Kidney (tissue), 13 donors: ENCODE measurements at regions not wholly inside any gene's neighbourhood (a gene's known extent, or its start where the extent isn't known, plus 50 kb on each side); places are given as distances from the start of the nearest gene placed in this dataset.

Experiments used
- DNase-seq, 5 donors: peaks; one replicate each; pipeline ENCODE4 v3.0.0-alpha.2; 2013 to 2020
- FAIRE-seq: peaks from 2 replicates; lab custom pipeline; 2012; peaks lifted over from hg19 to GRCh38; lab: Jason Lieb, UNC
- H3K27ac ChIP-seq, 2 donors: one replicate each; pipeline ENCODE4 v1.7.0; 2013; ENCODE audit warnings: low read depth in 2 of 2, low read length in 2 of 2, inconsistent platforms in 1 of 2
- H3K27me3 ChIP-seq: one replicate; pipeline ENCODE4 v1.7.1; 2013; ENCODE audit warnings: low read length, inconsistent platforms; ENCODE audit not compliant: control insufficient read depth, insufficient read depth
- H3K36me3 ChIP-seq, 3 donors: one replicate each; pipeline versions ENCODE4 v1.7.0 to v1.7.1; 2013; ENCODE audit warnings: low read length in 3 of 3, control low read depth in 1 of 3, inconsistent platforms in 1 of 3; ENCODE audit not compliant: insufficient read depth in 3 of 3, control insufficient read depth in 2 of 3
- H3K4me1 ChIP-seq, 3 donors: one replicate each; pipeline versions ENCODE4 v1.7.0 to v1.7.1; 2013; ENCODE audit warnings: low read length in 3 of 3, inconsistent platforms in 1 of 3, low read depth in 1 of 3; ENCODE audit not compliant: control insufficient read depth in 2 of 3, insufficient read depth in 2 of 3
- H3K4me3 ChIP-seq, 3 donors: one replicate each; pipeline versions ENCODE4 v1.7.0 to v1.8.1; 2013; ENCODE audit warnings: low read length in 3 of 3, control low read depth in 1 of 3, inconsistent platforms in 1 of 3
- H3K9ac ChIP-seq, 3 donors: one replicate each; pipeline versions ENCODE4 v1.7.0 to v1.7.1; 2013; ENCODE audit warnings: low read length in 3 of 3, control low read depth in 1 of 3, inconsistent platforms in 1 of 3
- H3K9me3 ChIP-seq, 3 donors: one replicate each; pipeline versions ENCODE4 v1.7.0 to v1.7.1; 2013; ENCODE audit warnings: low read length in 3 of 3, control low read depth in 1 of 3, inconsistent platforms in 1 of 3; ENCODE audit not compliant: control insufficient read depth in 2 of 3, insufficient read depth in 1 of 3
- CTCF ChIP-seq: IDR thresholded peaks from 3 replicates; pipeline ENCODE4 v1.5.1; 2012; ENCODE audit warnings: mild to moderate bottlenecking, moderate library complexity, borderline replicate concordance; ENCODE audit not compliant: insufficient read depth; ENCODE audit errors: extremely low read depth
- intact Hi-C: fragments of 100-400 bp; cut with DNase I; formaldehyde crosslinking; loops from one replicate; pipeline ENCODE4 v1.11.1; 2022
- donor health status: control.
- donor health status: control.
- donor health status: control.
- donor health status: control.
- donor health status: control.
- donor health status: DM: yes; HTN: yes; CAD: no.
- donor health status: Normal renal cell carcinoma (clear cell type).

GRCh38 chr2:150391779-150392178 is 95.7 kb downstream of the RND3 start:
- no peaks in the 10 kb centered on the region for H3K27me3 ChIP-seq
- H3K9ac ChIP-seq, result no peak overlapping the region
- no peak for TF ChIP-seq CTCF
- H3K9me3 ChIP-seq, result no peaks in the 10 kb centered on the region
- H3K4me3 ChIP-seq, result no peak overlapping the region
- H3K27ac ChIP-seq, result no peak overlapping the region
- intact Hi-C loops, result no loop called here
- DNase-seq (no peak), FAIRE-seq (no peak)
- H3K36me3 ChIP-seq, result no peaks in the 10 kb centered on the region
- no peaks in the 10 kb centered on the region for H3K4me1 ChIP-seq

DNA sequence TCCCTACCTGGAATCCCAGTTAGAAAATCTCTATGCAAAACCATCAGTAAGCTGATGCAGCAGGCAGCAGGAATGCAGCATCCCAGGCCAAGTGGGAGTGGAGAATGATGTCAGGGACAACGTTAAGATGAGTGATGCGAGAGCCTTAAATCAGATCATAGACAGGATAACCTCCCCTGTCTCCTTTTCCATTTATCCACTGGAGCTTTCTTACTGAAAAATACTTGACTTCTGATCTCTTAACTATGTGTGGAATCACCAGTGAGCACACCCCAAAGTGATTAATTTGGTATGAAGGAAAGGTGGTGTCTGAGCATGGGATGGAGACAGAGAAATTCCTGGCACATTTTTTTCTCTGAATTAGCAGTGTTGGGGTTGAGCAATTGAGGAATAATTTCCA is 98.0 kb downstream of the RND3 start:
- peaks cover 0 to 5% (median 0%) of the 10 kb centered on the region in 3 donors for H3K9me3 ChIP-seq
- no peak overlapping the region for H3K9ac ChIP-seq
- DNase-seq (no peak), FAIRE-seq (no peak)
- TF ChIP-seq CTCF, result no peak
- no peaks in the 10 kb centered on the region for H3K36me3 ChIP-seq
- no peaks in the 10 kb centered on the region for H3K27me3 ChIP-seq
- intact Hi-C loops, result no loop called here
- H3K4me1 ChIP-seq, result no peaks in the 10 kb centered on the region
- no peak overlapping the region for H3K27ac ChIP-seq
- H3K4me3 ChIP-seq, result no peak overlapping the region

- peaks cover 0 to 5% (median 0%) of the 10 kb centered on the region in 3 donors for H3K9me3 ChIP-seq
- H3K4me1 ChIP-seq, result no peaks in the 10 kb centered on the region
- FAIRE-seq (no peak), DNase-seq (no peak)
- TF ChIP-seq CTCF, result no peak
- H3K36me3 ChIP-seq, result no peaks in the 10 kb centered on the region
- H3K4me3 ChIP-seq, result no peak overlapping the region
- no peak overlapping the region for H3K27ac ChIP-seq
- no peaks in the 10 kb centered on the region for H3K27me3 ChIP-seq
- intact Hi-C loops, result no loop called here
- H3K9ac ChIP-seq, result no peak overlapping the region
Observed at GRCh38 chr2:150388289-150388625, 99.2 kb downstream of the RND3 start.

- no peak for TF ChIP-seq CTCF
- FAIRE-seq, result no peak
Observed at GRCh38 chr2:150387586-150388288, 99.7 kb downstream of the RND3 start.

More at GRCh38 chr2:150387586-150388288, 99.7 kb downstream of the RND3 start:
- H3K4me1 ChIP-seq, result no peaks in the 10 kb centered on the region
- intact Hi-C loops, result no loop called here
- peaks cover 0 to 5% (median 0%) of the 10 kb centered on the region in 3 donors for H3K9me3 ChIP-seq
- H3K36me3 ChIP-seq, result no peaks in the 10 kb centered on the region
- no peak overlapping the region for H3K4me3 ChIP-seq
- H3K27me3 ChIP-seq, result no peaks in the 10 kb centered on the region
- DNase-seq, result no peak
- no peak overlapping the region for H3K27ac ChIP-seq
- no peak overlapping the region for H3K9ac ChIP-seq
